IMR-90 (cell line): ENCODE measurements at regions not wholly inside any gene's neighbourhood (a gene's known extent, or its start where the extent isn't known, plus 50 kb on each side); places are given as distances from the start of the nearest gene placed in this dataset.

Experiments used
- ATAC-seq: fragments of 200-7000 bp; cut with Tn5 transposase; 2 replicates; pipeline ENCODE4 v1.9.1; 2020; ENCODE audit warnings: low read depth, mild to moderate bottlenecking, moderate library complexity
- BruUV-seq: library from RNA; stranded (reverse); fragments of 400-500 nt; replicated peaks from 2 replicates; lab custom pipeline; 2021; lab: Mats Ljungman, UMichigan
- CTCF ChIA-PET: fragments of 300-600 bp; formaldehyde crosslinking; extraction: SDS; loops from one replicate; lab custom pipeline; 2021; ENCODE audit warnings: antibody characterized with exemption; lab: Yijun Ruan, JAX
- POLR2A ChIA-PET: fragments of 300-600 bp; sonication (Branson Sonifier 250); formaldehyde crosslinking; loops from one replicate; lab custom pipeline; 2022; ENCODE audit warnings: antibody characterized with exemption; ENCODE audit not compliant: unreplicated experiment; lab: Charles Lee
- DNase-seq: peaks from one replicate; pipeline ENCODE4 v3.0.0; 2013
- H2AFZ ChIP-seq: replicated peaks from 2 replicates; pipeline ENCODE3; 2013; ENCODE audit warnings: low read length, mild to moderate bottlenecking; ENCODE audit not compliant: poor library complexity
- H2AK5ac ChIP-seq: 2 replicates; pipeline ENCODE4 v1.6.1; 2013; ENCODE audit warnings: low read depth, low read length, inconsistent platforms
- H2AK9ac ChIP-seq: replicated peaks from 2 replicates; pipeline ENCODE3; 2013; ENCODE audit warnings: mild to moderate bottlenecking, low read depth, low read length, moderate library complexity; ENCODE audit not compliant: poor library complexity
- H2BK120ac ChIP-seq: 2 replicates; pipeline ENCODE4 v1.6.1; 2013; ENCODE audit warnings: low read depth, low read length, inconsistent platforms
- H2BK15ac ChIP-seq: 3 replicates; pipeline ENCODE4 v1.6.1; 2013; ENCODE audit warnings: low read depth, low read length, inconsistent platforms
- H2BK20ac ChIP-seq: 2 replicates; pipeline ENCODE4 v1.6.1; 2013; ENCODE audit warnings: low read depth, mild to moderate bottlenecking, inconsistent platforms, low read length, moderate library complexity
- H2BK5ac ChIP-seq: 2 replicates; pipeline ENCODE4 v1.6.1; 2013; ENCODE audit warnings: mild to moderate bottlenecking, low read depth, low read length, inconsistent platforms; ENCODE audit not compliant: poor library complexity, severe bottlenecking
- H3K14ac ChIP-seq: replicated peaks from 2 replicates; pipeline ENCODE4 v1.6.1; 2013; ENCODE audit warnings: low read depth, low read length, inconsistent platforms
- H3K18ac ChIP-seq: 2 replicates; pipeline ENCODE4 v1.6.1; 2013; ENCODE audit warnings: low read depth, low read length, control low read depth
- H3K23ac ChIP-seq: 2 replicates; pipeline ENCODE4 v1.6.1; 2013; ENCODE audit warnings: low read depth, low read length, inconsistent platforms
- H3K27ac ChIP-seq: 2 replicates; pipeline ENCODE4 v1.5.1; 2013; ENCODE audit warnings: mild to moderate bottlenecking, control low read depth, low read length; ENCODE audit not compliant: insufficient read depth
- H3K27me3 ChIP-seq: 2 replicates; pipeline ENCODE4 v1.6.1; 2013; ENCODE audit warnings: low read length; ENCODE audit not compliant: control insufficient read depth, insufficient read depth
- H3K36me3 ChIP-seq: 2 replicates; pipeline ENCODE4 v1.6.1; 2013; ENCODE audit warnings: low read length, mixed read lengths; ENCODE audit not compliant: control insufficient read depth, insufficient read depth
- H3K4ac ChIP-seq: 2 replicates; pipeline ENCODE4 v1.6.1; 2013; ENCODE audit warnings: low read depth, low read length, inconsistent platforms
- H3K4me1 ChIP-seq: 2 replicates; pipeline ENCODE4 v1.6.1; 2013; ENCODE audit warnings: low read length, mixed read lengths; ENCODE audit not compliant: control insufficient read depth, insufficient read depth
- H3K4me2 ChIP-seq: 2 replicates; pipeline ENCODE4 v1.6.1; 2013; ENCODE audit warnings: low read depth, mild to moderate bottlenecking, control low read depth, low read length, moderate library complexity
- H3K4me3 ChIP-seq: 2 replicates; pipeline ENCODE4 v1.5.1; 2013; ENCODE audit warnings: low read depth, mild to moderate bottlenecking, control low read depth, low read length, moderate library complexity; ENCODE audit not compliant: insufficient read depth
- H3K56ac ChIP-seq: 2 replicates; pipeline ENCODE4 v1.6.1; 2013; ENCODE audit warnings: low read length, inconsistent platforms; ENCODE audit not compliant: insufficient read depth; ENCODE audit errors: extremely low read depth
- H3K79me1 ChIP-seq, 2 experiments: 2 replicates each; pipeline ENCODE4 v1.6.1; 2013; ENCODE audit warnings: low read length in 2 of 2, inconsistent platforms in 1 of 2, low read depth in 1 of 2
- H3K9ac ChIP-seq: 2 replicates; pipeline ENCODE4 v1.6.1; 2013; ENCODE audit warnings: low read depth, low read length, control low read depth
- H3K9me1 ChIP-seq: 2 replicates; pipeline ENCODE4 v1.6.1; 2013; ENCODE audit warnings: low read length, inconsistent platforms; ENCODE audit not compliant: insufficient read depth
- H3K9me3 ChIP-seq: 2 replicates; pipeline ENCODE4 v1.6.1; 2013; ENCODE audit warnings: low read length; ENCODE audit not compliant: control insufficient read depth, insufficient read depth
- H4K20me1 ChIP-seq: 2 replicates; pipeline ENCODE4 v1.6.1; 2013; ENCODE audit warnings: low read length, inconsistent platforms; ENCODE audit not compliant: insufficient read depth
- H4K5ac ChIP-seq: 2 replicates; pipeline ENCODE4 v1.6.1; 2013; ENCODE audit warnings: mild to moderate bottlenecking, low read depth, low read length, control low read depth
- H4K8ac ChIP-seq, 2 experiments: 2 replicates each; pipeline ENCODE4 v1.6.1; 2013; ENCODE audit warnings: low read depth in 2 of 2, low read length in 2 of 2, control low read depth in 1 of 2, inconsistent platforms in 1 of 2
- H4K91ac ChIP-seq: 2 replicates; pipeline ENCODE4 v1.6.1; 2013; ENCODE audit warnings: low read depth, low read length, inconsistent platforms; ENCODE audit not compliant: insufficient read depth
- BHLHE40 ChIP-seq: fragments of 150-350 bp; IDR thresholded peaks from 2 replicates; pipeline ENCODE4 v1.6.1; 2016; ENCODE audit warnings: mild to moderate bottlenecking, low read depth, low read length
- CEBPB ChIP-seq: IDR thresholded peaks from 2 replicates; pipeline ENCODE4 v1.6.1; 2012; ENCODE audit warnings: low read depth, low read length, improper control_type of control experiment
- CHD1 ChIP-seq: IDR thresholded peaks from 2 replicates; pipeline ENCODE4 v1.6.1; 2012; ENCODE audit warnings: low read depth, low read length, improper control_type of control experiment
- FOS ChIP-seq: fragments of 150-350 bp; IDR thresholded peaks from 2 replicates; pipeline ENCODE4 v1.6.1; 2016; ENCODE audit warnings: low read depth, low read length
- MAFK ChIP-seq: IDR thresholded peaks from 2 replicates; pipeline ENCODE4 v1.6.1; 2012; ENCODE audit warnings: low read depth, low read length, improper control_type of control experiment
- MAZ ChIP-seq: IDR thresholded peaks from 2 replicates; pipeline ENCODE4 v1.6.1; 2012; ENCODE audit warnings: low read depth, mild to moderate bottlenecking, low read length, improper control_type of control experiment, moderate library complexity, borderline replicate concordance
- MXI1 ChIP-seq: IDR thresholded peaks from 2 replicates; pipeline ENCODE4 v1.6.1; 2012; ENCODE audit warnings: low read depth, mild to moderate bottlenecking, low read length, moderate library complexity, borderline replicate concordance
- NFE2L2 ChIP-seq: fragments of 150-350 bp; IDR thresholded peaks from 2 replicates; pipeline ENCODE4 v1.6.1; 2016; ENCODE audit warnings: low read depth, mild to moderate bottlenecking, low read length
- POLR2A ChIP-seq: IDR thresholded peaks from 2 replicates; pipeline ENCODE4 v1.6.1; 2012; ENCODE audit warnings: mild to moderate bottlenecking, low read depth, low read length
- RAD21 ChIP-seq: IDR thresholded peaks from 2 replicates; pipeline ENCODE4 v1.6.1; 2012; ENCODE audit warnings: low read length, improper control_type of control experiment
- RCOR1 ChIP-seq: IDR thresholded peaks from 2 replicates; pipeline ENCODE4 v1.6.1; 2012; ENCODE audit warnings: mild to moderate bottlenecking, low read length, improper control_type of control experiment; ENCODE audit not compliant: insufficient replicate concordance
- RFX5 ChIP-seq: IDR thresholded peaks from 2 replicates; pipeline ENCODE4 v1.8.0; 2012; ENCODE audit warnings: low read depth, mild to moderate bottlenecking, low read length, moderate library complexity
- SMC3 ChIP-seq: fragments of 150-350 bp; IDR thresholded peaks from 2 replicates; pipeline ENCODE4 v1.6.1; 2016; ENCODE audit warnings: low read depth, mild to moderate bottlenecking, antibody characterized with exemption, low read length, moderate library complexity
- USF2 ChIP-seq: fragments of 150-350 bp; IDR thresholded peaks from 2 replicates; pipeline ENCODE4 v1.6.1; 2017; ENCODE audit warnings: mild to moderate bottlenecking, antibody characterized with exemption, low read length, low read depth
- WGBS, 2 experiments: methylation state at CpG; one replicate each; pipeline versions ENCODE4 v1.1.5 to v1.1.7; 2013; ENCODE audit warnings: missing lambda C conversion rate in 2 of 2; ENCODE audit not compliant: insufficient read length in 1 of 2; ENCODE audit errors: extremely low coverage in 2 of 2; 5-methylcytosine and 5-hydroxymethylcytosine counted together
- dilution Hi-C: fragments of 300-500 bp; cut with HindIII; formaldehyde crosslinking; loops from one replicate; pipeline ENCODE4 v1.14.3; 2018; ENCODE audit warnings: low sequenced_read_pairs; ENCODE audit not compliant: unreplicated experiment
- in situ Hi-C: fragments of 300-500 bp; cut with MboI; formaldehyde crosslinking; loops from 3 replicates; pipeline ENCODE4 v1.14.3; 2019; ENCODE audit warnings: low sequenced_read_pairs, inconsistent platforms, mixed read lengths
- intact Hi-C: fragments of 100-400 bp; cut with micrococcal nuclease; formaldehyde crosslinking; loops from 2 replicates; pipeline ENCODE4 v1.10.0; 2022
- TF ChIP-seq, protein P1 (sequence below): conservative IDR thresholded peaks from 2 replicates; pipeline ENCODE4 v1.5.1; 2012; ENCODE audit warnings: mild to moderate bottlenecking, low read depth, low read length, improper control_type of control experiment
- TF ChIP-seq, protein P2 (sequence below): fragments of 150-350 bp; IDR thresholded peaks from 2 replicates; pipeline ENCODE4 v1.6.1; 2016; ENCODE audit warnings: low read depth, mild to moderate bottlenecking, low read length, moderate library complexity, borderline replicate concordance

- Histone ChIP-seq H2AK5ac (no peak overlapping the region), H3K9me1 (no peaks in the 10 kb centered on the region), H3K14ac (no peak overlapping the region), H3K4me1 (no peaks in the 10 kb centered on the region), H2AK9ac (no peak overlapping the region), H3K56ac (no peak overlapping the region), H3K4me2 (no peak overlapping the region), H4K91ac (no peak overlapping the region), H3K9me3 (no peaks in the 10 kb centered on the region), H3K27ac (no peak overlapping the region), H2BK20ac (no peak overlapping the region), H4K8ac (no peak overlapping the region), H4K5ac (no peak overlapping the region), H3K36me3 (no peaks in the 10 kb centered on the region), H3K79me1 (no peaks in the 10 kb centered on the region), H4K20me1 (no peaks in the 10 kb centered on the region), H3K27me3 (no peaks in the 10 kb centered on the region), H3K9ac (no peak overlapping the region), H3K18ac (no peak overlapping the region), H2BK5ac (no peak overlapping the region), H3K23ac (no peak overlapping the region), H3K4me3 (no peak overlapping the region), H2BK15ac (no peak overlapping the region), H2BK120ac (no peak overlapping the region), H3K4ac (no peak overlapping the region), H2AFZ (no peak overlapping the region)
- no CpG with 5 or more reads among the region's 2 CpGs for WGBS, 2 experiments
- no peak for ATAC-seq
- intact Hi-C loops, result no loop called here
- TF ChIP-seq BHLHE40 (no peak), MAZ (no peak), SMC3 (no peak), USF2 (no peak), MXI1 (no peak), MAFK (no peak), RFX5 (no peak), CEBPB (no peak), FOS (no peak), RCOR1 (no peak), RAD21 (no peak), NFE2L2 (no peak), POLR2A (no peak), CHD1 (no peak)
- TF ChIP-seq, protein P1, sequence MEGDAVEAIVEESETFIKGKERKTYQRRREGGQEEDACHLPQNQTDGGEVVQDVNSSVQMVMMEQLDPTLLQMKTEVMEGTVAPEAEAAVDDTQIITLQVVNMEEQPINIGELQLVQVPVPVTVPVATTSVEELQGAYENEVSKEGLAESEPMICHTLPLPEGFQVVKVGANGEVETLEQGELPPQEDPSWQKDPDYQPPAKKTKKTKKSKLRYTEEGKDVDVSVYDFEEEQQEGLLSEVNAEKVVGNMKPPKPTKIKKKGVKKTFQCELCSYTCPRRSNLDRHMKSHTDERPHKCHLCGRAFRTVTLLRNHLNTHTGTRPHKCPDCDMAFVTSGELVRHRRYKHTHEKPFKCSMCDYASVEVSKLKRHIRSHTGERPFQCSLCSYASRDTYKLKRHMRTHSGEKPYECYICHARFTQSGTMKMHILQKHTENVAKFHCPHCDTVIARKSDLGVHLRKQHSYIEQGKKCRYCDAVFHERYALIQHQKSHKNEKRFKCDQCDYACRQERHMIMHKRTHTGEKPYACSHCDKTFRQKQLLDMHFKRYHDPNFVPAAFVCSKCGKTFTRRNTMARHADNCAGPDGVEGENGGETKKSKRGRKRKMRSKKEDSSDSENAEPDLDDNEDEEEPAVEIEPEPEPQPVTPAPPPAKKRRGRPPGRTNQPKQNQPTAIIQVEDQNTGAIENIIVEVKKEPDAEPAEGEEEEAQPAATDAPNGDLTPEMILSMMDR, result no peak
- TF ChIP-seq, protein P2, sequence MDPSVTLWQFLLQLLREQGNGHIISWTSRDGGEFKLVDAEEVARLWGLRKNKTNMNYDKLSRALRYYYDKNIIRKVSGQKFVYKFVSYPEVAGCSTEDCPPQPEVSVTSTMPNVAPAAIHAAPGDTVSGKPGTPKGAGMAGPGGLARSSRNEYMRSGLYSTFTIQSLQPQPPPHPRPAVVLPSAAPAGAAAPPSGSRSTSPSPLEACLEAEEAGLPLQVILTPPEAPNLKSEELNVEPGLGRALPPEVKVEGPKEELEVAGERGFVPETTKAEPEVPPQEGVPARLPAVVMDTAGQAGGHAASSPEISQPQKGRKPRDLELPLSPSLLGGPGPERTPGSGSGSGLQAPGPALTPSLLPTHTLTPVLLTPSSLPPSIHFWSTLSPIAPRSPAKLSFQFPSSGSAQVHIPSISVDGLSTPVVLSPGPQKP, result no peak
- in situ Hi-C loops, result no loop called here
- dilution Hi-C loops, result no loop called here
- POLR2A ChIA-PET, result no interaction called here
- BruUV-seq, result no TSS peak
- no peak for DNase-seq
- CTCF ChIA-PET, result no interaction called here
Measured at GRCh38 chr4:14652522-14652921, 349.8 kb upstream of the CPEB2 start.
